Loucy (cell line): ENCODE measurements at regions not wholly inside any gene's neighbourhood (a gene's known extent, or its start where the extent isn't known, plus 50 kb on each side); places are given as distances from the start of the nearest gene placed in this dataset.

Experiments used
- H2AFZ ChIP-seq: fragments of 200-600 bp; sonication (generic); 2 replicates; pipeline ENCODE4 v1.6.0; 2016; ENCODE audit warnings: antibody characterized with exemption, mild to moderate bottlenecking, low read length, moderate library complexity
- H3F3A ChIP-seq: fragments of 200-600 bp; 2 replicates; pipeline ENCODE4 v1.6.0; 2016; ENCODE audit warnings: antibody characterized with exemption, low read depth, mild to moderate bottlenecking
- H3K27me3 ChIP-seq: fragments of 200-600 bp; sonication (generic); 2 replicates; pipeline ENCODE4 v1.6.1; 2014; ENCODE audit warnings: low read length, mild to moderate bottlenecking; ENCODE audit not compliant: insufficient read depth, poor library complexity, severe bottlenecking
- H3K36me3 ChIP-seq: fragments of 200-600 bp; sonication (generic); 2 replicates; pipeline ENCODE4 v1.6.1; 2016; ENCODE audit warnings: low read length; ENCODE audit not compliant: insufficient read depth
- H3K4me1 ChIP-seq: fragments of 200-600 bp; sonication (generic); 2 replicates; pipeline ENCODE4 v1.5.1; 2014; ENCODE audit warnings: low read length, mild to moderate bottlenecking; ENCODE audit not compliant: insufficient read depth, poor library complexity, severe bottlenecking
- H3K4me2 ChIP-seq: fragments of 200-600 bp; sonication (generic); 2 replicates; pipeline ENCODE4 v1.6.0; 2014; ENCODE audit warnings: antibody characterized with exemption, low read length, low read depth, mild to moderate bottlenecking; ENCODE audit not compliant: poor library complexity, severe bottlenecking
- H3K4me3 ChIP-seq: fragments of 200-600 bp; sonication (generic); 2 replicates; pipeline ENCODE4 v1.5.1; 2014; ENCODE audit warnings: low read length, mild to moderate bottlenecking, mixed read lengths; ENCODE audit not compliant: poor library complexity, severe bottlenecking
- H3K79me2 ChIP-seq: fragments of 200-600 bp; sonication (generic); 2 replicates; pipeline ENCODE4 v1.6.1; 2014; ENCODE audit warnings: low read length; ENCODE audit not compliant: insufficient read depth
- H3K9ac ChIP-seq: fragments of 200-600 bp; sonication (generic); 2 replicates; pipeline ENCODE4 v1.6.0; 2014; ENCODE audit warnings: mild to moderate bottlenecking, low read depth, low read length, moderate library complexity; ENCODE audit not compliant: poor library complexity, severe bottlenecking
- H3K9me2 ChIP-seq: fragments of 200-600 bp; sonication (generic); replicated peaks from 2 replicates; pipeline ENCODE4 v1.6.1; 2016; ENCODE audit warnings: low read depth, low read length, mixed read lengths
- H3K9me3 ChIP-seq: fragments of 200-600 bp; sonication (generic); 2 replicates; pipeline ENCODE4 v1.6.1; 2014; ENCODE audit warnings: mild to moderate bottlenecking, antibody characterized with exemption, low read length, low read depth; ENCODE audit not compliant: insufficient read depth
- H4K20me1 ChIP-seq: fragments of 200-600 bp; sonication (generic); 2 replicates; pipeline ENCODE4 v1.6.0; 2014; ENCODE audit warnings: antibody characterized with exemption, low read length, mild to moderate bottlenecking; ENCODE audit not compliant: insufficient read depth, poor library complexity, severe bottlenecking
- EZH2phosphoT487 ChIP-seq: fragments of 200-600 bp; IDR thresholded peaks from 2 replicates; pipeline ENCODE4 v1.6.1; 2018; ENCODE audit warnings: antibody characterized with exemption, mild to moderate bottlenecking, moderate library complexity, borderline replicate concordance
- TF ChIP-seq, protein P1 (sequence below): fragments of 200-600 bp; sonication (generic); conservative IDR thresholded peaks from 2 replicates; pipeline ENCODE4 v1.5.1; 2014; ENCODE audit warnings: mild to moderate bottlenecking, antibody characterized with exemption, low read length

DNA sequence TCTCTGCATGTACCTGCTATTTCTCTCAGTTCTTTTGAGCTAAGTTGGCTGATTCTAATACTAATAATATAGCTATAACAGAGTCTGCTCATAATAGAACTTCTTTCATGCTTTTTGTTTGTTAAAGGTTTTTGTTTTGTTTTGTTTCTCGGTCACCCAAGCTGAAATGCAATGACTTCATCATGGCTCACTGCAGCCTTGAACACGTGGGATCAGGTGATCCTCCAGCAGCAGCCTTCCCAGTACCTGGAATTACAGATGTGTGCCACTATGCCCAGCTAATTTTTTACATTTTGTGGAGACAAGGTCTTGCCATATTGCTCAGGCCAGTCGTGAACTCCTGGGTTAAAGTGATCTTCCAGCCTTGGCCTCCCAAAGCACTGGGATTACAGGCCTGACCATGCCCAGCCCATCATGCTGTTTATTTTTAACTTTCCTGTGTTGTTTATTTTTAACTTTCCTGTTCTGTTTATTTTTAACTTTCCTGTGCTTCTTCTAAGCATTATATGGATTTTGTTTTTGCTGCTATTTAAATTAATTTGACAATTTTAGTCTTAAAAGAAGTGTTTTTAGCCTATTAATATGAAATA is 763.8 kb upstream of the CDH7 start:
- H3K4me2 ChIP-seq: no peak overlapping the region
- TF ChIP-seq, protein P1, sequence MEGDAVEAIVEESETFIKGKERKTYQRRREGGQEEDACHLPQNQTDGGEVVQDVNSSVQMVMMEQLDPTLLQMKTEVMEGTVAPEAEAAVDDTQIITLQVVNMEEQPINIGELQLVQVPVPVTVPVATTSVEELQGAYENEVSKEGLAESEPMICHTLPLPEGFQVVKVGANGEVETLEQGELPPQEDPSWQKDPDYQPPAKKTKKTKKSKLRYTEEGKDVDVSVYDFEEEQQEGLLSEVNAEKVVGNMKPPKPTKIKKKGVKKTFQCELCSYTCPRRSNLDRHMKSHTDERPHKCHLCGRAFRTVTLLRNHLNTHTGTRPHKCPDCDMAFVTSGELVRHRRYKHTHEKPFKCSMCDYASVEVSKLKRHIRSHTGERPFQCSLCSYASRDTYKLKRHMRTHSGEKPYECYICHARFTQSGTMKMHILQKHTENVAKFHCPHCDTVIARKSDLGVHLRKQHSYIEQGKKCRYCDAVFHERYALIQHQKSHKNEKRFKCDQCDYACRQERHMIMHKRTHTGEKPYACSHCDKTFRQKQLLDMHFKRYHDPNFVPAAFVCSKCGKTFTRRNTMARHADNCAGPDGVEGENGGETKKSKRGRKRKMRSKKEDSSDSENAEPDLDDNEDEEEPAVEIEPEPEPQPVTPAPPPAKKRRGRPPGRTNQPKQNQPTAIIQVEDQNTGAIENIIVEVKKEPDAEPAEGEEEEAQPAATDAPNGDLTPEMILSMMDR: no peak
- H3K4me1 ChIP-seq: no peaks in the 10 kb centered on the region
- H4K20me1 ChIP-seq: no peaks in the 10 kb centered on the region
- no peaks in the 10 kb centered on the region for H3K79me2 ChIP-seq
- H3K9me2 ChIP-seq: no peaks in the 10 kb centered on the region
- no peaks in the 10 kb centered on the region for H3K9me3 ChIP-seq
- H3F3A ChIP-seq: no peaks in the 10 kb centered on the region
- no peaks in the 10 kb centered on the region for H3K27me3 ChIP-seq
- no peaks in the 10 kb centered on the region for H3K36me3 ChIP-seq
- H2AFZ ChIP-seq: no peak overlapping the region
- H3K4me3 ChIP-seq: no peak overlapping the region
- H3K9ac ChIP-seq: no peak overlapping the region

DNA sequence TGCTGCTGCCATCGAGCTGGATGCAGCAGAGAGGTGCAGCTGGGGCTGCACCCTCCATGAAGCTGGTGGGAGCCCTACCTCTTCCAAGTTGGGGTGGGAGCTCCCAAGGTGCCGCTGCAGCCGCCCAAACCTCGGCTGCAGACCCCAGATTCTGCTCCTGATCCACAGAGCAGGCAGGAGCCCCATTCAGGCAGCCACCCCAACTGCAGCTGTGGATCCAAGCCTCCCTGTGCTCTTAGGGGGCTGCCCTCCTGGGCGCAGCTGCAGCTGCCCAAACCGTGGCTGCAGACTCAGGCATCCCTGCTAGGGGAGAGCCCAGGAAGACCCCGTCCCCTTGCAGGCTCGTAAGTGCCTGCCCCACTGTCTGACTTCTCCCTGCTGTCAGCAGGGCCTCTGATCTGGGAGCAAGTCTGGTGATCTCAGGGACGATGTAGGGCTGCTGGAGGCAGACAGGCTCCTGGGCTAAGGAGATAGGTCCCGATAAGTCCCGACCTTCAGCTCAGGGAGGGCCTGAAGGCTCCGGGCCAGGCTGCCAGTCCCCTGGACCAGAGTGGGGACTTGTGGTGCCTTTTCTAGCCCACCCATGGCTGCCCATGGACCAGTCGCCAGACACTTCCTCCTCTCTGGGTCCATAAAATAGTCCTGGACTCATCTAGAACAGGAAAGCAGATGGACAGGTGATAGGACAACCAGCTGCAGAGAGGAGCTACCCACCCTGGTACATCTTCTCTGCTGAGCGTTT is 767.1 kb upstream of the CDH7 start:
- Histone ChIP-seq H2AFZ (no peak overlapping the region), H3K4me2 (no peak overlapping the region), H3F3A (no peaks in the 10 kb centered on the region), H4K20me1 (no peaks in the 10 kb centered on the region), H3K9ac (no peak overlapping the region), H3K4me3 (no peak overlapping the region), H3K36me3 (no peaks in the 10 kb centered on the region), H3K9me3 (no peaks in the 10 kb centered on the region), H3K4me1 (no peaks in the 10 kb centered on the region), H3K27me3 (no peaks in the 10 kb centered on the region), H3K79me2 (no peaks in the 10 kb centered on the region), H3K9me2 (no peaks in the 10 kb centered on the region)
- TF ChIP-seq, protein P1: no peak
- no peak for TF ChIP-seq EZH2phosphoT487

DNA sequence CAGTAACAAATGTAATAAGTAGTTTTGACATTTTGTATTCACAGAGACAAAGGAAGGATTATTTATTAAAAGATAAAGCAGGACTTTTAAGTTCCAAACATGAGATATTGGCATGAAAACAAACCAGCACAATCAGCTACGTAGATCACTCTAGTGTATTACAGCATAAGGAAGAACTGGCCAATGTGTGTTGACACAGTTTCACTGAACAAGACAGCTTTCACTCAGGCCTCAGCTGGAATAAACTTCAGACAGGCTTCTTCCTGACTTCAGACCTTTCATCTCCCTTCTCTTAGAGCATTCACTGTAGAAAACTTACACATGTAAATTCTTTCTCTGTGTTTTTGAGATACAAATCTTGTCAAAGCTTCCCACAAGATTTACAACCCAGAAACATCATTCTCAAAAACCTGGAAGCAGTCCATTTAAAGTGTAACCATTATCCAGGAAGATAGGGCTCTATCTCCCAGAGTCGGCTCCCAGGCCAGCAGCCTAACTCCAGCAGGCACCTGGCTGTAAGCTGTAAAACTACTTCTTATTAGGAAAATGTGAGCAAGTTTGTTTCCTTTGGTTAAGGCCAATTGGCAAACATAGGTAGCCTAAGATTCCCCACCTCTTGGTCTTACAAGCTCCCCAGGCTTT is 768.3 kb upstream of the CDH7 start:
- H3K79me2 ChIP-seq: no peaks in the 10 kb centered on the region
- H4K20me1 ChIP-seq: no peaks in the 10 kb centered on the region
- no peak overlapping the region for H3K4me2 ChIP-seq
- no peaks in the 10 kb centered on the region for H3K9me2 ChIP-seq
- TF ChIP-seq, protein P1: no peak
- TF ChIP-seq EZH2phosphoT487: no peak
- no peak overlapping the region for H3K4me3 ChIP-seq
- no peaks in the 10 kb centered on the region for H3K27me3 ChIP-seq
- no peaks in the 10 kb centered on the region for H3F3A ChIP-seq
- no peaks in the 10 kb centered on the region for H3K4me1 ChIP-seq
- H3K9me3 ChIP-seq: no peaks in the 10 kb centered on the region
- no peak overlapping the region for H2AFZ ChIP-seq
- no peak overlapping the region for H3K9ac ChIP-seq
- H3K36me3 ChIP-seq: no peaks in the 10 kb centered on the region
